ENCODE measurements at regions not wholly inside any gene's neighbourhood (a gene's known extent, or its start where the extent isn't known, plus 50 kb on each side); places are given as distances from the start of the nearest gene placed in this dataset.

GRCh38 chr13:30107121-30107520 lies 200.2 kb downstream of the KATNAL1 start:
- H3K4me1 Mint-ChIP-seq (ENCODE audit: low read depth) = no peaks in the 10 kb centered on the region

DNA sequence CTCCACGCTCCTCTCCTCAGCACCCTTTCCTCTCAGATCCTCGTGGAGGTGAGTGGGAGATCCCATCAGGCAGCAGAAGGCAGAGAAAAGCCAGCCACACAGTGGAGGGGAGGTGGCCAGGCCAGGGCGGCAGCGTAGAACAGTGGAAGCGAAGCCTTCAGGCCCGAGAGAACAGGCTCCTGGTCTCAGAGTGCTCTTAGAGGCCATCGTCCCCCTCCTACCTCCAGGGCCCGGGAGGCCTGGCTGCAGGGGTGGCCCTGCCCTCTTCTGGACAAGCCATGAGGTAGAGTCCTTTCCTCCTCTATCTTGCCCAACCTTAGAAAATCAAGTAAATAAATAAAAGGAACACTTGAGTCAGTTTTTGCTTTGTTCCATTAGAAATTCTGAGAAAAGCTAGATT lies 202.0 kb downstream of the KATNAL1 start:
- no peaks in the 10 kb centered on the region for H3K27me3 Mint-ChIP-seq (ENCODE audit: low read depth)
- ATAC-seq (no peak), DNase-seq (no peak)
- no peaks in the 10 kb centered on the region for H3K4me1 Mint-ChIP-seq (ENCODE audit: low read depth)
- no peaks in the 10 kb centered on the region for H3K9me3 Mint-ChIP-seq
- H3K4me3 Mint-ChIP-seq = no peak overlapping the region
- no peaks in the 10 kb centered on the region for H3K36me3 Mint-ChIP-seq (ENCODE audit: insufficient read depth)

More at GRCh38 chr13:30107121-30107520, 200.2 kb downstream of the KATNAL1 start:
- no peak for DNase-seq
- ATAC-seq = no peak
- Mint-ChIP-seq H3K36me3 (ENCODE audit: insufficient read depth) (no peaks in the 10 kb centered on the region), H3K27me3 (ENCODE audit: low read depth) (no peaks in the 10 kb centered on the region), H3K4me3 (no peak overlapping the region), H3K9me3 (no peaks in the 10 kb centered on the region)

GRCh38 chr13:30103161-30103840 lies 204.1 kb downstream of the KATNAL1 start:
- H3K9me3 Mint-ChIP-seq = no peaks in the 10 kb centered on the region
- H3K4me1 Mint-ChIP-seq (ENCODE audit: low read depth) = no peaks in the 10 kb centered on the region
- H3K27me3 Mint-ChIP-seq (ENCODE audit: low read depth) = peaks cover 7% of the 10 kb centered on the region

GRCh38 chr13:30100226-30100625 lies 207.1 kb downstream of the KATNAL1 start:
- Mint-ChIP-seq H3K27me3 (ENCODE audit: low read depth) (peaks cover 7% of the 10 kb centered on the region), H3K36me3 (ENCODE audit: insufficient read depth) (no peaks in the 10 kb centered on the region), H3K4me3 (no peak overlapping the region), H3K9me3 (no peaks in the 10 kb centered on the region), H3K4me1 (ENCODE audit: low read depth) (no peaks in the 10 kb centered on the region)
- no peak for ATAC-seq
- no peak for DNase-seq

More at GRCh38 chr13:30103161-30103840, 204.1 kb downstream of the KATNAL1 start:
- Mint-ChIP-seq H3K4me3 (no peak overlapping the region), H3K36me3 (ENCODE audit: insufficient read depth) (no peaks in the 10 kb centered on the region)
- DNase-seq = no peak
- ATAC-seq = no peak

GRCh38 chr13:30097701-30098100 lies 209.7 kb downstream of the KATNAL1 start:
- ATAC-seq (no peak), DNase-seq (no peak)
- peaks cover 7% of the 10 kb centered on the region for H3K27me3 Mint-ChIP-seq (ENCODE audit: low read depth)
- H3K9me3 Mint-ChIP-seq = no peaks in the 10 kb centered on the region
- no peaks in the 10 kb centered on the region for H3K36me3 Mint-ChIP-seq (ENCODE audit: insufficient read depth)
- H3K4me1 Mint-ChIP-seq (ENCODE audit: low read depth) = no peaks in the 10 kb centered on the region
- no peak overlapping the region for H3K4me3 Mint-ChIP-seq

- no peak for DNase-seq
- no peaks in the 10 kb centered on the region for H3K9me3 Mint-ChIP-seq
- H3K4me3 Mint-ChIP-seq = no peak overlapping the region
- no peaks in the 10 kb centered on the region for H3K36me3 Mint-ChIP-seq (ENCODE audit: insufficient read depth)
- H3K4me1 Mint-ChIP-seq (ENCODE audit: low read depth) = no peaks in the 10 kb centered on the region
- H3K27me3 Mint-ChIP-seq (ENCODE audit: low read depth) = peaks cover 7% of the 10 kb centered on the region
- no peak for ATAC-seq
Measured at GRCh38 chr13:30097089-30097488, 210.3 kb downstream of the KATNAL1 start.

DNA sequence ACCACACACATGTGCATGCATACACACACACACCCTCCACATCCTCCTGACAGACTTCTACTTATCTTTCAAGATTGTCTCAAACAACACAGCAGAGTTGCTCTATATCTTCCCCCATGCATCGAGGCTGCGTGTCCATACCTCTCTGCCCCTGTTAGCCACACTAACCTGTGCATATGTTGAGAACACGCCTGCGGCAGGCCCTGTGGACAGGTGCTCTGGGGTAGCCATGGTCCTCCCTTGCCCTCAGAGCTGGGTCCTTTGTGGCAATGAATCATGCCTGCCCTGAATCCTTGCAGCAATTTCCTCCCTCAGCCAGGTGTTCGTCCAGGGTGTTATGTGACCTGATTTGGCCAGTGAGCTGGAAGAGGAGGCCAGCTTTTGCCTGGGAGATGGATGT lies 213.3 kb downstream of the KATNAL1 start:
- H3K9me3 Mint-ChIP-seq = no peaks in the 10 kb centered on the region
- no peak for DNase-seq
- H3K36me3 Mint-ChIP-seq (ENCODE audit: insufficient read depth) = no peaks in the 10 kb centered on the region
- H3K4me3 Mint-ChIP-seq = no peak overlapping the region
- no peaks in the 10 kb centered on the region for H3K4me1 Mint-ChIP-seq (ENCODE audit: low read depth)
- no peak for ATAC-seq
- peaks cover 7% of the 10 kb centered on the region for H3K27me3 Mint-ChIP-seq (ENCODE audit: low read depth)

- no peak overlapping the region for H3K4me3 Mint-ChIP-seq
- no peaks in the 10 kb centered on the region for H3K27me3 Mint-ChIP-seq (ENCODE audit: low read depth)
- ATAC-seq = no peak
- no peak for DNase-seq
- no peaks in the 10 kb centered on the region for H3K36me3 Mint-ChIP-seq (ENCODE audit: insufficient read depth)
- no peaks in the 10 kb centered on the region for H3K9me3 Mint-ChIP-seq
- H3K4me1 Mint-ChIP-seq (ENCODE audit: low read depth) = no peaks in the 10 kb centered on the region
Measured at GRCh38 chr13:30093236-30093635, 214.1 kb downstream of the KATNAL1 start.

GRCh38 chr13:30091691-30092090 lies 215.7 kb downstream of the KATNAL1 start:
- ATAC-seq = no peak
- no peaks in the 10 kb centered on the region for H3K27me3 Mint-ChIP-seq (ENCODE audit: low read depth)
- no peaks in the 10 kb centered on the region for H3K36me3 Mint-ChIP-seq (ENCODE audit: insufficient read depth)
- no peaks in the 10 kb centered on the region for H3K4me1 Mint-ChIP-seq (ENCODE audit: low read depth)
- H3K4me3 Mint-ChIP-seq = no peak overlapping the region
- H3K9me3 Mint-ChIP-seq = no peaks in the 10 kb centered on the region
- no peak for DNase-seq

DNA sequence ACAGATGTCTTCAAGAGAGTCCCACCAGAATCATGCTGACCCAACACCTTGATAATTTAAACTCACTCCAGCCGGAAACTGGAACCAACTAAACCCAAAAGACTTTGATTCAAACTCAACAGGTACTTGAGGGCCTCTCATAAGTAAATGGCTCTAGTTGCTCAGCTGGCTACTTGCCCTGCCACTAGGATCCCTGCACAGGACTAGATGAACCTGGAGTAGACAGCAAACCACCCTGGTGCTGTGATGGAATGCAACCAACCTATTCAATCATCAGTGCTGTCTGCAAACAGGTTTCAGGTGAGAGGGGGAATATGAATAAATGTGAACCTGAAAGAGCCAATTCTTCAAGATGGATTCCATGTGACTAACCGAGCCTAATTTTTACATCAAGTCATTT lies 216.3 kb downstream of the KATNAL1 start:
- DNase-seq (no peak), ATAC-seq (no peak)
- no peaks in the 10 kb centered on the region for H3K36me3 Mint-ChIP-seq (ENCODE audit: insufficient read depth)
- no peaks in the 10 kb centered on the region for H3K4me1 Mint-ChIP-seq (ENCODE audit: low read depth)
- H3K4me3 Mint-ChIP-seq = no peak overlapping the region
- H3K27me3 Mint-ChIP-seq (ENCODE audit: low read depth) = no peaks in the 10 kb centered on the region
- no peaks in the 10 kb centered on the region for H3K9me3 Mint-ChIP-seq

GRCh38 chr13:30088312-30088855 lies 219.0 kb downstream of the KATNAL1 start:
- ATAC-seq = no peak
- Mint-ChIP-seq H3K36me3 (ENCODE audit: insufficient read depth) (no peaks in the 10 kb centered on the region), H3K9me3 (no peaks in the 10 kb centered on the region), H3K4me3 (no peak overlapping the region), H3K4me1 (ENCODE audit: low read depth) (no peaks in the 10 kb centered on the region), H3K27me3 (ENCODE audit: low read depth) (no peaks in the 10 kb centered on the region)
- no peak for DNase-seq

DNA sequence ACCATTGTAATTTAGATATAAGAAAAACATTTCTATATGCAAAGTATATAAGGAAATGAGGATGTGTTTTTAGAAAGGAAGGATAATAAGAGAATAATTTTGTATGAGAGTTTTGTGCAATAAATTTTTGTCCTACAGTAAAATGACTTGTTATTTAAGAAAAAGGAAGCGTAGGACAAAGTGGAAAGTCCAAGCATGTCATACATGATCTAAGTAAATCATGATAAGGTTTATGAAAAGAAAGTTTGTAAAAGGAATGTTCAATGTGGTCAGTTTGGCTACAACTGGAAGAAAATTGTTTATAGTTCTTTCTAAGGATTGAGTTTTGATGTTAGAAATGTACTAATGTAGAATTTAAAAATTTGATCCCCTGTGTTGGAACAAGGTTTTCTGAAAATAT lies 222.3 kb downstream of the KATNAL1 start:
- Mint-ChIP-seq H3K4me1 (ENCODE audit: low read depth) (no peaks in the 10 kb centered on the region), H3K27me3 (ENCODE audit: low read depth) (peaks cover 2% of the 10 kb centered on the region), H3K4me3 (no peak overlapping the region), H3K36me3 (ENCODE audit: insufficient read depth) (no peaks in the 10 kb centered on the region), H3K9me3 (no peaks in the 10 kb centered on the region)
- ATAC-seq = no peak
- DNase-seq = no peak

DNA sequence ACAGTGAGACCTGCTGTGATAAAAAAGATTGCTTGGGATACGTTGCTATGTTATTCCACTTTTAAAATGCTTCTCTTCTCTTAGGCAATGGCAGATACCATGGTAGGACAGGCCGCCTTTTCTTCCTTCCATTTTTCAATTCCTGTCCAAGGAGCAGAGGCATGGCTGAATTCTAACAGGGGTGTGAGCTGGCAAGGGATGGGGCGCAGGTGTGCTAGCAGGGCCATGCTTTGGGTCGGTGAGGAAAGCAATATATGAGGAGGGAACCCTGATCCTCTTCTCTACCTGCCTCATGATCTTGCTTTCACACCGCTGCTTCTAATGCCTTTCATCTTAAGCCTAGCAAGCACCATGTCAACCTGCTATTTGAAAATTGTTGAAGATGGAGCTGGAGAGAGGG lies 225.0 kb downstream of the KATNAL1 start:
- ATAC-seq (no peak), DNase-seq (no peak)
- Mint-ChIP-seq H3K36me3 (ENCODE audit: insufficient read depth) (no peaks in the 10 kb centered on the region), H3K9me3 (no peaks in the 10 kb centered on the region), H3K4me3 (no peak overlapping the region), H3K4me1 (ENCODE audit: low read depth) (no peaks in the 10 kb centered on the region), H3K27me3 (ENCODE audit: low read depth) (peaks cover 2% of the 10 kb centered on the region)

DNA sequence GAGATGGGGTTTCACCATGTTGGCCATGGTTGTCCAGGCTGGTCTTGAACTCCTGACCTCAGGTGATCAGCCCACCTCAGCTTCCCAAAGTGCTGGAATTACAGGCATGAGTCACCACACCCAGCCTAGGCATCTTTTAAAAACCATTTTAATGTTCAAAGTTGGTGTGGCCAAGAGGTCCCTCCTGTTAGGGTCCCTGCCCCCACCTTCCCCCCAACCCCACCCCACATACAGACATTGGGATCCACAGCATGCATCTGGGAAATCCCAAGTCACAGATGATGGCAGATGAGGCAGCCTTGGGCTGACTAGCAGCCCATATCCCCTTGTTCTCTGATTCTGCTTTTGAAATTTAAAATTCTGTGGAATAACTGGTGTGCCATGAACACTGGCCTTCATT lies 226.0 kb downstream of the KATNAL1 start:
- DNase-seq = no peak
- no peaks in the 10 kb centered on the region for H3K9me3 Mint-ChIP-seq
- no peaks in the 10 kb centered on the region for H3K36me3 Mint-ChIP-seq (ENCODE audit: insufficient read depth)
- H3K4me1 Mint-ChIP-seq (ENCODE audit: low read depth) = no peaks in the 10 kb centered on the region
- ATAC-seq = no peak
- H3K4me3 Mint-ChIP-seq = no peak overlapping the region
- peaks cover 2% of the 10 kb centered on the region for H3K27me3 Mint-ChIP-seq (ENCODE audit: low read depth)

DNA sequence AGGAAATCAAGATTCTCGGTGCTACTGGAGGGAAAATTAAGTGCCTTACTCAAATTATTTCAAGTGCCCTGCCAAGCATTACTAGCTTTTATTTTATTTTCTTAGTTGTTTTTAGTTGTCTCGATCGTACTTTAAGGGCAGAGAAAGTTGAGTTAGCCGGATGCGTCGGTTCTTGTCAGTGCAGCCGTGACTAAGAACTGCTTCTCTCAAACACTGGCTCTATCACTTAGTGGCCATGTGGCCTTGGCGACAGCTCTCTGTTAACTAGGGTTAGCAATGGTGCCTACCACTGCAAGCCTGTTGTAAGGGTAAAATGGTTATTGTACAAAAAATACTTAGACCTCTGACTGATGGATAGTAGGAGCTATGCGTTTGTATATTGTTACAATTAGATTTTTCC lies 227.8 kb downstream of the KATNAL1 start:
- DNase-seq = no peak
- no peak for ATAC-seq
- H3K27me3 Mint-ChIP-seq (ENCODE audit: low read depth) = peaks cover 2% of the 10 kb centered on the region
- no peaks in the 10 kb centered on the region for H3K36me3 Mint-ChIP-seq (ENCODE audit: insufficient read depth)
- no peaks in the 10 kb centered on the region for H3K9me3 Mint-ChIP-seq
- H3K4me1 Mint-ChIP-seq (ENCODE audit: low read depth) = no peaks in the 10 kb centered on the region
- no peak overlapping the region for H3K4me3 Mint-ChIP-seq

Data from activated T-cell treated with anti-CD3 and anti-CD28 coated beads, Interleukin-2, amount 50 U/mL, for 4 hours (primary cell).